ENCODE measurements at regions not wholly inside any gene's neighbourhood (a gene's known extent, or its start where the extent isn't known, plus 50 kb on each side); places are given as distances from the start of the nearest gene placed in this dataset.
"Not testable (repeated sequence)": the region's sequence is repeated elsewhere in the genome, so short reads cannot be mapped to it uniquely, and the experiment has no call there.

- DNase-seq = no peak
These were observed 56.4 kb upstream of the XIRP2 start for GRCh38 chr2:166831930-166832329.

DNA sequence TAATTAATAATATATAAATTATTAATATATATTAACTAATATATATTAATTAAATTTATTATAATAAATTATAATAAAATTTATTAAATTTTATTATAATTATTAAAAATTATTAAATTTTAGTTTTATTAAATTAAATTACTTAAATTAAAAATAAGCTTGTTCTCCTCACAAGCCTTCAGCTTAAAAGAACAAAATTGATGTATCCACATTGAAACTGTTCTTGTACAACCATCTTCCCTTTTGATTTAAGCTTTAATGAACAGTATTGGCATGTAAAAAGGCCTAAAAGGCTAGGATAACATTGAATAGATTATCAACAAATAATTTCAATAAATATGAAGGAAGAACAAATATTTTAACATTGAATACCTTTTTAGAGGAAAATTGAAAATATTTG, 62.4 kb upstream of the XIRP2 start:
- no peak for DNase-seq

- DNase-seq = no peak
These were observed 73.9 kb upstream of the XIRP2 start for GRCh38 chr2:166814335-166814734.

DNA sequence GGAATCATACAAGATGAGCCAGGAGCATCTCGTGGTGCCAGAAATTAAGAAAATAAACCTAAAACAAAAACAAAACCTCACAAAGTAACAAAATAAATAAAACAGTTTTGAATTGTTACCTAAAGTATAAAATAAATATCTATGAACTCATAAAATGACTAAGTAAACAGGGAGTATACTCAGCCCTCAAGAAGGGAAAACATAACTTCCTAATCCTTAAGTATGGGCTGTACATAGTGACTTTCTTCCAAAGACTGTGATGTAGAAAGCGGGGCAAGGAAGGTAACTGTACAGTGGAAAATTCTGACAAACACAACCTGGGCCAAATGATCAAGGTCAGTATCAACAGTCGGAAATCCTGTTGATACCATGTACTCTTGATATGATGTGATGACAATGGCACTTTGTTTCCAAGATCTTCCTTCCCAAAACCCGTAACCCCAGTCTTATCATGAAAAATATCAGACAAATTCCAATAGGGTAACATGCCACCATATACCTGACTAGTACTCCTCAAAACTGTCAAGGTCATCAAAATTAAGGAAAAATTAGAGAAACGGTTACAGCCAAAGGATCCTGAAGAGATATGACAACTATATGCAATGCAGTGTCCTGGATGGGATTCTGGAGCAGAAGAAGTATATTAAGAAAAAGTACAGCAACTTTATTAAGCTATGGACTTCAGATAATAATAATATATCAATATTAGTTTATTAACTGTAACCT, 76.0 kb upstream of the XIRP2 start:
- no peak for DNase-seq

DNA sequence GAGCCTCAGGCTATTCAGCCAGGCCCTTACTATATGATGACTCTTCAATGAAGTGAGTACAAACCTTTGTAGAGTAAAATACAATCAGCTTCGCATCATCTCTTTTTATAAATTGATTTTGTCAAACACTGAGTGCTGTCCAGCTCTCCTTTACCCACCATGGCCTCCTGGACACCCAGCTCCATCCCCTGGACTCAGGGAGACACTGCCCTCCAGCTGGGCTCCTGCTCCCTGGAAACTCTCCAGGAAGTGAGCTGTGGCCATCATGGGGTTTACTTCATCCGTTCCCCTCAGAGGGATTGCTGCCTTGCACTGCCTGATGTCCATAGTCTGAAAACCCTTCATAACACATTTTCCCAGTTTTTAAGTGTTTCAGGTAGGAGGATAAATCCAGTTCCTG, 82.5 kb upstream of the XIRP2 start:
- DNase-seq = no peak

- no peak for DNase-seq
These were observed 84.8 kb upstream of the XIRP2 start for GRCh38 chr2:166803373-166804000.

- no peak for DNase-seq
These were observed 85.8 kb upstream of the XIRP2 start for GRCh38 chr2:166802475-166802874.

DNA sequence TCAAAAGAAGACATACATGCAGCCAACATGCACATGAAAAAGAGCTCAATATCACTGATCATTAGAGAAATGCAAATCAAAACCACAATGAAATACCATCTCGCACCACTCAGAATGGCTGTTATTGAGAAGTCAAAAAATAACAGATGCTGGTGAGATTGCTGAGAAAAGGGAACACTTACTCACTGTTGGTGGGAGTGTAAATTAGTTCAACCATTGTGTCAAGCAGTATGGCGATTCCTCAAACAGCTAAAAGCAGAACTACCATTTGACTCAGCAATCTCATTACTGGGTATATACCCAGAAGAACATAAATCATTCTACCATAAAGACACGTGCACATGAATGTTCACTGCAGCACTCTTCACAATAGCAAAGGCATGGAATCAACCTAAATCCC, 95.5 kb upstream of the XIRP2 start:
- DNase-seq = no peak

- DNase-seq = no peak
These were observed 101.6 kb upstream of the XIRP2 start for GRCh38 chr2:166786707-166787106.

DNA sequence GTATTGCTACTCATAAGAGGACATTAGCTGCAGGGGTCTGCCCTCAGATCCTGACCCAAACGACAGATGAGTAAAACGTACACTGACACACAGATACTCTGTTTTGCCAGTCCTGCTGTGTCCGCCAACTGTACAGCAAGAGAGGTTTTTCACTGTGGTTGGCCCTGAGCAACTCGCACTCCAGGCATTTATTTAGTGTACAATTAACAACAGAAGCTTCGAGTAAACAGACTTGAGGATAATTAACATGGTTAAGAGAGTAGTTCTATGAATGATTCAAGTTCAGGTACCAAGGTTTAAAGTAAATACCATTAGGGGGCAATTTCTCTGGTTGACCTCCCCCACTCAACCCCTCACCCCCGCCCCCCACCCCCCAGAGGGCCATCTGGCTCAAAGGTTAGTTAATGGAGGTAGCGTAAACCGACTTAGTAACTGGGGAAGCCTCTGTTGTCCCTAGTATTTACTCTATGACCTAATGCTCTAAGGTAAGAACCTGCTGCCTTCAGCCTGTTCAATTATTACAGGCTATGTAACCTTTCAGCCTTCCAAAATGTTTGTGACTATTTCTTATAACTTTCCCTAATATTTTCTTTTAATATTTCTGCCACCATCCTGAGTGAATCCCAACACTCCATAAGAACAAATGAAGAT, 103.9 kb upstream of the XIRP2 start:
- DNase-seq = no peak

DNA sequence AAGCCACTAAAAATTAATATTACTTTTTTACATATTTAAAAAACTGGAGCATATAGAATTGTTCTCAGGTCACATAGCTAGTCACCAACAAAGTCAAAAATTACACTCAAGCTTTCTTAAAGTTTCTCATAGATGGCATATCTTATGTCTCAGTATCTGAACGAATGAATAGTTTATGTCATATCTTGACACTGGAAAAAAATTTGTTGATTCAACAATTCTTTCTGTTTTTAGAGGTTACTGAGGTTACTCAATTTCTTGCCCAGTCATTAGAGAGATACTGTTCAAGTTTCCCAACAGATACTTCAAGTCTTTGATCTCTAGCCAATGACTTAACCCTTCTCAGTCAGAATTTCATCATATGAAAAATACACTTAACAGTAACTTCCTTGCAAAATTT, 113.1 kb upstream of the XIRP2 start:
- DNase-seq = no peak

DNA sequence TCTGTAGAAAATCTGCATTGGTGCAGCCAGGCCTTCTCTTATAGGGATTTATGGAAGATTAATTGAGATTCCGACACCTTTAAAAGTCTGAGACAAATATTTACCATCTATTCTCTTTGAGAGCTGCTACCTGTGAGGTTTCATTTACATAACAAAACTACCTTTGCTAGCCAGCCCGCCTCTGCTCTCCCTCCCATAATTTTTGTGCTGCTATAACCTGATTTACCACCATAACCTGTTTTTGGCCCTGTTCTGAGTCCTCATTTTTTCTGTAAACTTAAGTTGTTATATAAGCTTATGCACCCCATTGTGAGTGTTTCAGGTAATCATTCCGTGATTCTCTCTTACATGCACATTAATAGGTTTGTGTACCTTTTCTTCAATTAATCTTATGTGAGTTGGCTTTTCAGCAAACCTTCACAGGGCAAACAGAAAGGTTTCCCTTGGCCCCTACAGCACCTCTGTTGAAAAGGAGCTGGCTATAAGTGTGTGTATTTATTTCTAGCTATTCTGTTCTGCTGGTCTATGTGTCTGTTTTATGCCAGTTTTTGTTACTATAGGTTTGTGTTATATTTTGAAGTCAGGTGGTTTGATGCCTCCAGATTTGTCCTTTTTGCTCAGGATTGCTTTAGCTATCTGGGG, 114.9 kb upstream of the XIRP2 start:
- DNase-seq = no peak

- DNase-seq = no peak
These were observed 119.7 kb upstream of the XIRP2 start for GRCh38 chr2:166768393-166769123.

GRCh38 chr2:166766769-166767322, 121.4 kb upstream of the XIRP2 start:
- DNase-seq = not testable (repeated sequence)

DNA sequence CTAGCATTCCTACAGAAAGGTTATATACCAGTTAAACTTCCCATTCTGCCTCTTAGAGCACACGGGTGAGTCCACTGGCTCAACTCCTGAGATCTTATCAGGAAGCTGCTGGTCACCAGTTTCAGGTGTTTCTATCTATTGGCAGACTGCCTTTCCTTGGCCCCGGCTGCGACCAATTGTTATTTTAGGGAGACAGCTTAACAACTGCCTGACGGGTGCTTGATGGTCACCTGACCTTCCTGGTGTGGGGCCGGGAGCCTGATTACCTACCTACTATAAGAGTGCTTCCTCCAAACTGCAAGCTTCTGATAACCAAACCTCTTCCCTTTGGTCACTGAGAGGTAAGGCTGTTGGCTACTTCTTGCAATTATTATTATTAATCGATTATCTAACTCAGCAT, 122.1 kb upstream of the XIRP2 start:
- no peak for DNase-seq

GRCh38 chr2:166765141-166765540, 123.1 kb upstream of the XIRP2 start:
- DNase-seq = no peak

GRCh38 chr2:166764702-166765101, 123.6 kb upstream of the XIRP2 start:
- no peak for DNase-seq

- no peak for DNase-seq
These were observed 124.1 kb upstream of the XIRP2 start for GRCh38 chr2:166764216-166764615.

- no peak for DNase-seq
These were observed 125.5 kb upstream of the XIRP2 start for GRCh38 chr2:166762746-166763145.

DNA sequence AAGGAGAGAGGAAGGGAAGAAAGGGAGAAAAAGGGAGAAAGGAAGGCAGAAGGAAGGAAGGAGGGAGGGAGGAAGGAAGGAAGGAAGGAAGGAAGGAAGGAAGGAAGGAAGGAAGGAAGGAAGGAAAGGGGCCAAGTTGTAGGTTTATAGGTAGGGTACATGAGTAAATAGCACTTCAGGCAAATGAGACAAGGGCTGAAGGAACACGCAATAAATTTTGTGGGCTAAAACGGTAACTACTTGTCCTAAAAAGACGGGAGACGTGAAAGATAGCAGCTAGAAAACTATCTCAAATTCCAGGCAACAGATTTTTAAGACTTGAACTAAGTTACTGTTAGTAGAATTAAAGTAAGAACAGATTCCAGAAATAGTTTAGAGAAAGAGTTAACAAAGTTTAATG, 129.3 kb upstream of the XIRP2 start:
- no peak for DNase-seq

- DNase-seq = no peak
These were observed 137.7 kb upstream of the XIRP2 start for GRCh38 chr2:166750624-166751023.

GRCh38 chr2:166744117-166744516, 144.2 kb upstream of the XIRP2 start:
- not testable (repeated sequence) for DNase-seq

- DNase-seq = not testable (repeated sequence)
These were observed 144.8 kb upstream of the XIRP2 start for GRCh38 chr2:166743482-166743881.

Measured in left hindlimb (tissue), 1 donor.